NCI-H82 (cell line): ENCODE measurements at regions not wholly inside any gene's neighbourhood (a gene's known extent, or its start where the extent isn't known, plus 50 kb on each side); places are given as distances from the start of the nearest gene placed in this dataset.
A peak's percentile ranks its signal among the peaks of the same experiment; 100 is the strongest.
"Not testable (repeated sequence)": the region's sequence is repeated elsewhere in the genome, so short reads cannot be mapped to it uniquely, and the experiment has no call there.

Experiments
- DNase-seq: peaks from one replicate; lab custom pipeline; 2025; lab: John Stamatoyannopoulos, UW

DNA sequence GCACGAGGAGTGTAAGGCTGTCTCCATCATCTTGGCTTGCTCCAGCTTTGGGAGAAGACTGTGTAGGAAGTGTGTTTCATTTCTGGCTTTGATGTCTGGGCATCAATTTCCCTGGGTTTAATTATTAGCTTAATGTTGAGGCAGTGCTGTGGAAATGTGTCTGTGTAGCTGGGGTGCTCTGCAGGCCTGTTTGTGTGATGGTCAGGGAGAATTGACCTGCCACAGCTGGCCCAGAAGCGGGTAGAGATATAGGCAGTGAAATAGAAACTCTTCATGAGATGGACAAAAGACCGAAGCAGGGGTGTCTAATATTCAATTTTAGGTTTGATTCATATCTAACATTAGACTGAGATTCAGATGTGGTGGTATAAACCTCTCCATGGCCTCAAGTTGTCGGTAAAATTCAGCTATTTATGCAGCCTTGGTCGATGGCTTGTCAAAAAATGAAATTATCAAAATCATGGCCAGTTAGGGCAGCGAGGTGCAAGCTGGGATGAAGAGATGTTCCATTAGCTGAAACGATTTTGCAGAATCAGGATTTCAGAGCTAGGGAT, 95.3 kb upstream of the SNX9 start:
- DNase-seq = no peak

DNA sequence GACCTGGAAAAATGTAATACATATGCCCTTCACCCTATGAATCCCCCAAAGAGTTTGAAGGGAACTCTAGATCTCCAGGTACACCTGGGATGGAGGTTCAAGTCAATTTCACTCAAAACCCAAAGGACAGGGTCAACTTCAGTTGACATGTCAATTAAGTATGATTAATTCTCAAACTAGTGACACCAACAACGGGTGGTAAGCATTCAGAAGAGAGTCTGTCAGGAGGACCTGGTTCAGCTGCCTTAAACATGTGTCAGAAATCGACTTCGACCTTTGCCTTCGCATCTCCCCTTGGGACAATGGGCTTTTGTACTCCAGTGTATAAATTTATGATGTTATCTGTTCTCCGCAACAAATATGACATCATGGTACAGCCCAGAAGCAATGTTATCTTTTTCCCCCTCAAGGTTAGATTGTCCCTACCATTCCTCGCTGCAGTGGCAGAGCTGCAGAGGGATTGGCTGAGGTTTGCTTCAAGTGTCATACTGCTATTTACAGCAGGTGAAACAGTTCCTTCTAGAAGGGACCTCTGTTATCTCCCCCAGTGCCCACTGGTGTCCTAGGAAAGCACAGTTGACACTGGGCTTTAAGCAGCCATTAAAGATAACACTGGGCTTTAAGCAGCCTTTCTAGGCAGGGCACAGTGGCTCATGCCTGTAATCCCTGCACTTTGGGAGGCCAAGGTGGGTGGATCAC, 94.7 kb upstream of the SNX9 start:
- DNase-seq = no peak

DNA sequence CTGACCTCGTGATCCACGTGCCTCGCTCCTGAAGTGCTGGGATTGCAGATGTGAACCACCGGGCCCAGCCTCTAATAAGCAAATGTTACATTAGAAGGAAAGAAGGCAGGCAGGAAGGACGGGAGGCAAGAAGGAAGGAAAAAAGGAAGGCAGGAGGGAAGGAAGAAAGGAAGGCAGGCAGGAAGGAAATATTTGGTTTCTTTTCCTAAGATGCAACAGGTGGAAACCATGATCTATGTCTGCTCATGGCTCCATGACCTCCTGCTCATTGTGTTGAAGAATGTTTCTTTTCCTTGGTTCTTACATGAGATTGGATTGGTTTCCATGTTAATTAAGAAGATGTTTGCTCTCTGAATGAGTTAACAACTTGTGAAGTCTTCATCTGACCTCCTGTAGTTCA, 91.8 kb upstream of the SNX9 start:
- DNase-seq = no peak

DNA sequence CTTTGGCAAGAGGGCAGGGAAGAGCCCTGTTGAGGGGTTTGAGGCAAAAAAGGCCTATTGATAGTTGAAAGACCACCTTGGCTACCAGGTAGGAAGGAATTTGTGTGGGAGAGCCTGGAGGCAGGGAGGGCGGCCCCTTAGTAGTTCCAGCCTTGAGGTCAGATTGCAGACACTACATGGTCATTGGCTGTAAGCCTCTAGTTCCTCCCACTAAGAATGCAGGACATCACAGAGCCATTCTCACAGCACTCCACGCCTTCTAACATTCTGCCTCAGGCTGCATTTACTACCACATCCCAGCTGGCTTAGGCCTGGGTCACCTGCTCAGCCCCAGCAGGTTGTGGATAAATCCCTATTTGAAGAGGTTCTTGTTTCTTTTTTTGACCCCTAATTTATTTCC, 91.0 kb upstream of the SNX9 start:
- DNase-seq = no peak

DNA sequence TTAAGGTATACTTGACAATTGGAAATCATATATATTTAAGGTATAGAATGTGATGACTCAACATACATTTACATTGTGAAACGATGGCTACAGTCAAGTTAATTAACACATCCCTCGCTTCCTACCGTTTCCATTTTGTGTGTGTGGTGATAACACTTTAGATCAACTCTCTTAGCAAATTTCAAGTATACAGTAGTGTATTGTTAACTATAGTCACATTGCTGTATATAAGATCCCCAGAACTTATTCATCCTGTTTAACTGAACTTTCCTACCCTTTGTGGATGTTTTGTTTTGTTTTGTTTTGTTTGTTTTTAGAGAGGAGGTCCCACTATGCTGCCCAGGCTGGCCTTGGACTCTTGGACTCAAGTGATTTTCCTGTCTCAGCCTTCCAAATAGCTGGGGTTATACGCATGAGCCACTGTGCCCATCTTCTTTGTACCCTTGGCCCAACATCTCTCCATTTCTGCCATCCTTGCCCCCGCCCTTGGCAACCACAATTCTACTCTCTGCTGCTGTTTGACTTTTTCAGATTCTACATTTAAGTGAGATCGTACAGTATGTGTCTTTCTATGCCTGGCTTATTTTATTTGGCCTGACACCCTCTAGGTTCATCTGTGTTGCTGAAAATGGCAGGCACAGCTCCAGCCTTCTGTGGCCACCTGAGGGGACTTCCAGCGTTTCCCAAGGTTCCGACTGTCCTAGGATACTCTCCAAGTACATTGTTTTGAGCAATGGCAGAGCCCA, 90.5 kb upstream of the SNX9 start:
- no peak for DNase-seq

DNA sequence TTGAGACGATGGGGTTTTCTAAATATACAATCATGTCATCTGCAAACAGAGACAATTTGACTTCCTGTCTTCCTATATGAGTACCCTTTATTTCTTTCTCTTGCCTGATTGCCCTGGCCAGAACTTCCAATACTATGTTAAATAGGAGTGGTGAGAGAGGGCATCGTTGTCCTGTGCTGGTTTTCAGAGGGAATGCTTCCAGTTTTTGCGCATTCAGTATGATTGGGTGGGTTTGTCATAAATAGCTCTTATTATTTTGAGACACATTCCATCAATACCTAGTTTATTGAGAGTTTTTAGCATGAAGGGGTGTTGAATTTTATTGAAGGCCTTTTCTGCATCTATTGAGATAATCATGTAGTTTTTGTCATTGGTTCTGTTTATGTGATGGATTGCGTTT, 86.5 kb upstream of the SNX9 start:
- not testable (repeated sequence) for DNase-seq

DNA sequence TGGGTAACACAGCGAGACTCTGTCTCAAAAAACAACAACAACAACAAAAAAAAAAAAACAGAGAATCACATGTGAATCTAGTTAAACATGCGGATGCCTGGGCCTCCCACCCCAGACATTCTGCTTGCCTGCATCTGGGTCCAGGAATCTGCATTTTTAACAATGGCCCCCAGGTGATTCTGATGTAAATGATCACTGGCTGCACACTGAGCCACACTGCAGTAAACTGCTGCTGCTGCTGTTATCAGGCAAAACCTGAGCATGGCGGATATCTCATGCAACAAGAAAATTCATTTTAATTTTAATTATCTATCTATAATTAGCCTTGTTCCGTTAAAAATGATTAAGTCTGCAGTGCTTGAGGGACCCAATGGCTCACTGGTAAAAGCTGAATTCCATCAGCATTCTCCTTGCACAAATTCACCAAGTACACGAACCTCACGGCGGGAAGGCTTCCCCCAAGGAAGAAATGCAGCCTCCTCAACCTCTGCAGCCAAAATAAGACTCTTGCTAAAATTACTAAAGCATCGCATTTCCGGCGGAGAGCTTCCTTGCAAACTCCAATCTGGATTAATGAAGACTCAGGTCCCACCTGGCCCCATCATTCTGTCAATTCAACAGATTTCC, 81.6 kb upstream of the SNX9 start:
- no peak for DNase-seq

DNA sequence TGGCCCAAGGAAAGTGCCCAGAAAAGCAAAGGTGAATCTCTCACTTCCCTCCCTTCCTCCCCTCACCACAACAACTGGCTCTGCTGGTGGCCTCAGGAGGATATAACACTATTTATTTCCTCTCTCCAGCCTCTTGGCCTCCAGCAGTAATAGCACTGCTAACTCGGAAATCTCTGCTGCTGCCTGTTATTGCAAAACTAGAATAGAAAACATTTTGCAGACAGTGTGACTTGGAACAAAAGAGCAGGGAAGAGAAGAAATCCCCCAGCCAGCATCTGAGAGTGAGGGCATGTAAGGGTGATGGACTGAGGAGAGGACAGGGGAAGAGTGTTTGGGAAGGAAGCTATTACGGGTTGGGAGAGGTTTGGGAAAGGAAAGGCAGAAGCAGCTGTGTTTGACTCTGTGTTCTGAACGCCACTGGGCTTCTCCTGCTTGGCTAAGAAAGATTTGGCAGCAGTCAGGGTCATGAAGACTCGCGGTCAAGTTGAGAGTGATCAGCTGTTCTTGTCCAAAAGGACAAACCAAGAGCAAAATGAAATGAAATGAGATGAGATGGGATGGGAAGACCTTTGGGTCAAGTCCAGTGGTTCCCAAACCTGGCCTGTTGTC, 81.0 kb upstream of the SNX9 start:
- DNase-seq = no peak

DNA sequence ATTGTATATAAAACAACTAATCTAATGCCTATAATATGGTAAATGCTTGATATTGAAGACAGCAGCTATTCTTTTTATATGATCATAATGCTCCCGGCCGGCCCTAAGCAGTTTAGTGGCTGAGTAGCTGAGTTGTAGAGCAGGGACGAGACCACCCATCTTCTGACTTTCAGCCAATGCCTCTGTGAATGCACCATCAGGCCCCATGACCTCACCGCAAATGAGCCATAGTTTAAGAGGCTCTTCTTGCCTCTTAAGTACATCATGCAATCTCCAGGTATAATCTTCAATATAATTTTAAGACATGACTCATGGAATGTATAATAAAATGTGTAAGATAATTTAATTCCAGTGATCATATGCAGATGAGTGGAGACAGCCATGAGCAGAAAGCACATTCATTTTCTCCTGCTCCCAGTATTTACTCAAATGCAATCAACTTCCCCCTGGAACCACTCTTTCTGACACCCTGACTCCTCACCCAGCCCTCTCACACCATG, 78.9 kb upstream of the SNX9 start:
- DNase-seq = no peak

DNA sequence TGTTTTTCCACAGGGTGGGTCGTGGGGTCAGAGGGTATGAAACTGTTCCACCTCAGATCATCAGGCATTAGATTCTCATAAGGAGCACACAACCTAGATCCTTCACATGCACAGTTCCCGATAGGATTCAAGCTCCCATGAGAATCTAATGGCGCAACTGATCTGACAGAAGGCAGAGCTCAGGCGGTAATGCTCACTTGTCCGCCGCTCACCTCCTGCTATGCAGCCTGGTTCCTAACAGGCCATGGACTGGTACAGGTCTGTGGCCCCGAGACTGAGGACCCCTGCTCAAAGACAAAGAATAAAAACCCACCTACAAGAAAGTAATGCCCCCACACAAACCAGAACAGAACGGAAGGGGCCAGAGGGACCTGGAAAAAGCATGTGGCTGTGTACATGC, 76.1 kb upstream of the SNX9 start:
- no peak for DNase-seq

DNA sequence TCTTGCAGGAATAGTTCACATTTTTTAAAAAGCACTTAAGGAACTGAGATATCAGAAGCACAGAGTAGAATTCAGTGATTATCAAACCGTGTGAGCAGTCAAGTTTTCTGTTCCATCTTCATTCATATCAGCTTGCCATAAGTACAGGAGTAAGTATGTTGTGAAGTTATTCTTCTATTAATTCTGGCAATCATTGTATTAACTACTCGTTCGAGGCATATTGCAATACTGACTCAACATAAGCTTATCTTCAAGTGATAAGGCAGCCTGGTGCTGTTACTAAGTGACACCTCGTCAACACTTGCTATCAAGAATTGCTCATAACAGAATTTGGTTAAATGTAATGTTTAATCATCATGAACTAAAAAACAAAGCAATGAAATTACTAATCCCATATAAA, 75.7 kb upstream of the SNX9 start:
- DNase-seq = no peak

DNA sequence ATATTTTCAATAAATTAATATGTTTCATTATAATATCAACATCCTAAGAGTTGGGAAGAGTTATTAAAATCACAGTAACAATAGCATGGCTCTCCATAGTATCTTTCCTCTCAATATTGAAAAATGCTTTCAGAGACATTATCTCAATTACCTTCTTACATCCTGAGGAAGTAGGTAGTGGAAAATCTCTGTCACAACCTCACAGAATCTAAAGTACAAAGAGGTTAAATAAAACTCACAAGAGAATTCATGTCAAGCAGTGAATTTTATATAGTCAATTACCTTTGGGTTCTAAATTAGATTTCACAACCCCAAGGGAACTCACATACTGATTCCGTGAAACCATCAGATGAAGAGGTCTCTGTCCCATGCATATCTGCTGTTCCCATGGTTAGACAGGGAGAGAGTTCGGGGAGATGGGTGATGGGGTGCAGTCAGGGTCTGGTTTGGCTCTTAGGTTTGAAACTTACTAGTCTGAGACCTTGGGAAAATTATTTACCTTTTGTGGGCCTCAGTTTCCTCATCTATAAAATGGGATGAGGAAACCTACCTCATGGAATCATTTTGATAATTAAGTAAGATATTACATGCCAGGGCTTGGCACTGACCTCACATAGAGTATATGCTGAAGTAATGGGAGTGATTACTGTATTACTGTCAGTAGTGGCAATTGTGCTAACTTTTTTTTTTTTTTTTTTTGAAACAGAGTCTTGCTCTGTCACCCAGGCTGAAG, 74.0 kb upstream of the SNX9 start:
- no peak for DNase-seq

DNA sequence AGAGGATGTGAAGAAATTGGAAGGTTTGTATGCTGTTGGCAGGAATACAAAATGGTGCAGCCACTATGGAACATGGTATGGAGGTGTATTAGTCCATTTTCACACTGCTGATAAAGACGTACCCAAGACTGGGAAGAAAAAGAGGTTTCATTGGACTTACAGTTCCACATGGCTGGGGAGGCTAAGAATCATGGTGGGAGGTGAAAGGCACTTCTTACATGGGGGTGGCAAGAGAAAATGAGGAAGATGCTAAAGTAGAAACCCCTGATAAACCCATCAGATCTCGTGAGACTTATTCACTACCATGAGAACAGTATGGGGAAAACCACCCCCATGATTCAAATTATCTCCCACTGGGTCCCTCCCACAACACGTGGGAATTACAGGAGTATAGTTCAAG, 72.1 kb upstream of the SNX9 start:
- not testable (repeated sequence) for DNase-seq

DNA sequence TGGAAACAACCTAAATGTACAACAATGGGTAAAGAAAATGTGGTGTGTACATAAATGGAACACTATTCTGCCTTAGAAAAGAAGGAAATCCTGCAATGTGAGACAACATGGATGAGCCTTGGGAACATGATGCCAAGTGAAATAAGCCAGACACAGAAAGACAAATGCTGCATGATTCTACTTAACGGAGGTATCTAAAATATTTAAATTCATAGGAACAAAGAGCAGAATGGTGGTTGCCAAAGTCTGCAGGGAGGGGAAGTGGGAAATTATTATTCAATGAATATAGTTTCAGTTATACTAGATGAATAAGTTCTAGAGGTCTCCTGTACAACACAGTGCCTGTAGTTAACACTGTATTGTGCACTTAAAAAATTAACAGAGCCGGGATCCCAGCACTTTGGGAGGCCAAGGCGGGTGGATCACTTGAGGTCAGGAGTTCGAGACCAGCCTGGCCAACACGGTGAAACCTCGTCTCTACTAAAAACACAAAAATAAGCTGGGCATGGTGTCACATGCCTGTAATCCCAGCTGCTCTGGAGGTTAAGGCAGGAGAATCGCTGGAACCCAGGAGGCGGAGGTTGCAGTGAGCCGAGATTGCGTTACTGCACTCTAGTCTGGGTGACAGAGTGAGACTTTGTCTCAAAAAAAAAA, 71.4 kb upstream of the SNX9 start:
- DNase-seq = no peak

DNA sequence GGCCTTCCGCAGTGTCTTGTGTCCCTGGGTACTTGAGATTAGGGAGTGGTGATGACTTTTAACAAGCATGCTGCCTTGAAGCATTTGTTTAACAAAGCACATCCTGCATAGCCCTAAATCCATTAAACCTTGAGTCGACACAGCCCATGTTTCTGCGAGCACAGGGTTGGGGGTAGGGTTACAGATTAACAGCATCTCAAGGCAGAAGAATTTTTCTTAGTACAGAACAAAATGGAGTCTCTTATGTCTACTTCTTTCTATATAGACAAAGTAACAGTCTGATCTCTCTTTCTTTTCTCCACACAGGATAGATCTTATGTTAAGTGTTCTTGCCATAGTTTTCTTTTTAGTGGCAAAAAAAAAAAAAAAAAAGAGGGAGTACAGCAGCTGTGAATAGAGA, 70.2 kb upstream of the SNX9 start:
- peak; percentile 30 for DNase-seq

DNA sequence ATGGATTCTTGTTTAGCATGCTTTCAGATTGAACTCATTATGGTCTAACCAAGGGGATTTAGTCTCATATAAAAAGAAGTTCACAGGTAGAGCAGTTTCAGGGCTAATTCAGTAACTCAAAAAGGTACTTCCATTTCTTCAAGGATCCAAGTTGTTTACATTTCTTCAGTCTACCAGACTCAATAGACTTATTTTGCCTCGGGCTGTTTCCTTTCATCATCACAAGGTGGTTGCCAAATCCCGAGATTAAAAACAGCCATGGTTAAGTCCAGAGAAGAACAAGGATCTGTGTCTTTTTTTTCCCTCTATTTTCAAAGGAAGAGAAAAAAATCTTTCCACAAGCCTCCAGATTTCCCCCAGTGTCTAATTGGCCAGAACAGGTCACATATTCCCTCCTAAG, 69.8 kb upstream of the SNX9 start:
- DNase-seq = peak; percentile 28

DNA sequence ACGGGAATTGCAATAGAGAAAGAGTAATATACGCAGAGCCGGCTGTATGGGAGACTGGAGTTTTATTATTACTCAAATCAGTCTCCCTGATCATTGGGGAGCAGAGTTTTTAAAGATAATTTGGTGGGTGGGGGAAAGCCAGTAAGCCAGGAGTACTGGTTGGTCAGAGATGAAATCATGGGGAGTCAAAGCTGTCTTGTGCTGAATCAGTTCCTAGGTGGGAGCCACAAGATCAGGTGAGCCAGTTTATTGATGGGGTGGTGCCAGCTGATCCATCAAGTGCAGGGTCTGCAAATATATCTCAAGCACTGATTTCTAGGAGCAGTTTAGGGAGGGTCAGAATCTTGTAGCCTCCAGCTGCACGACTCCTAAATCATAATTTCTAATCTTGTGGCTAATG, 69.2 kb upstream of the SNX9 start:
- not testable (repeated sequence) for DNase-seq

DNA sequence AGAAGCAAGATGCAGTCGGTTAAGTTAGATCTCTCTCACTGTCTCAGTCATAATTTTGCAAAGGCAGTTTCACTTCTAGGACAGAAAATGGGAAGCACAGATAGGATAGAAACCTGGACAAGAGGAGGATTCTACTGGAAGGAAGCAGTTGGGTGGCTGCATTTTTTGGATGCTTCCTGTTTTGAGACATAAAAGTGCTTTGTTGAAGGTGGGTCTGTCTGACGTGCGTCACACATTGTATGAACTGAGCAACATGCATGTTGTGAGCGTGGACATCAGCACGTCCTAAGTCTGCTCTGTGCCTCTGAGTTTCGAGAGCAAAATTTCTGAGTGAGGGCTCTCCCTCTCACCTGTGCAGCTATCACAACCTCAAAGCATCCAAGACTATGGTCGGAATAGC, 68.7 kb upstream of the SNX9 start:
- no peak for DNase-seq

DNA sequence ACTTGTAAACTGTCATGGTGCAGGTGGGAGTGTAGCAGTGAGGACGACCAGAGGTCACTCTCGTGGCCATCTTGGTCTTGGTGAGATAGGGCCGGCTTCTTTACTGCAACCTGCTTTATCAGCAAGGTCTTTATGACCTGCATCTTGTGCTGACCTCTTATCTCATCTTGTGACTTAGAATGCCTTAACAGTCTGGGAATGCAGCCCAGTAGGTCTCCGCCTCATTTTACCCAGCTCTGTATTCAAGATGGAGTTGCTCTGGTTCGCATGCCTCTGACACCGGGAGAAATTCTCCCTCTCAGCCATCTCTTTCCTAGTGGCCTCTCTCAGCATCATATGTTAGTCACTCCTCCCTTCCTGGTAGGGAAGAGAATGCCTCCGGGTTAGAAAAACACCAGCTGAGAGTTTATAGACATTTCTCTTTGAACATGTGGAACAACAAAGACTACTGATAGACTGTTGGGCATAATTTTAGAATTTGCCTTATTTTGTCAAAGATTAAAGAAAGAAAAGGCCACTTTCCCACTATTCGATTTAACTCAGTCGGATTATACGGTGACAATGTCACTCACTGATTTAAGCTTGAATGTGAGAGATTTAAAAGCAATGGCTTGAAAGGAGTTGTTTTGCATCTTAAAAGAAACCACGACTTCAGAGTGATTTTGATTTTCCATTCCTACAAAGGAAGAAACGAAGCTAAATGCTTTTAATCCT, 67.9 kb upstream of the SNX9 start:
- no peak for DNase-seq

DNA sequence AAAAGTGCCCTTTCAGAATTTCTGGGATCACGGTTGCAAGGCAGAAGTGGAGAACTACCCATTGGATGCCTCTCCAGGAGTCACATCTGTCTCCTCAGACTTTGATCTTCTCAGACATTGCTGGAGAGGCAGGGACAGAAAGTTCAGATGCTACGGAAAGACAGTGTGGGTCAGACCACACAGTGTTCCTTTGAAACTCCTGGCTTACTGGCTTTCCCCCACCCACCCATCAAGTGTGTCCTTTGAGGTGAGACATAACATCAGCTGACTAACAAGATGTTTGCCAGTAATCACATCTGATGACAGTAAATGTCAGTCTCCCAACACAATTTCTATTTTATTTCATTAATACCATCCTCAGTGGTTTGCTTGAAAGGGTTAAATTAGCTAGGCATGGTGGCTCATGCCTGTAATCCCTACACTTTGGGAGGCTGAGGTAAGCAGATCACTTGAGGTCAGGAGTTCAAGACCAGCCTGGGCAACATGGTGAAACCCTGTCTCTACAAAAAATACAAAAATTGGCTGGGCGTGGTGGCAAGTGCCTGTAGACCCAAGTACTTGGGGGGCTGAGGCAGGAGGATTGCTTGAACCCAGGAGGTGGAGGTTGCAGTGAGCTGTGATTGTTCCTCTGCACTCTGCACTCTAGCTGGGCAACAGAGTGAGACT, 67.2 kb upstream of the SNX9 start:
- DNase-seq = no peak
